DMS 273 (cell line): ENCODE measurements at regions not wholly inside any gene's neighbourhood (a gene's known extent, or its start where the extent isn't known, plus 50 kb on each side); places are given as distances from the start of the nearest gene placed in this dataset.

Source experiments
- DNase-seq: peaks from one replicate; lab custom pipeline; 2025; ENCODE audit not compliant: unreplicated experiment; lab: John Stamatoyannopoulos, UW

- DNase-seq: no peak
Measured at GRCh38 chr13:105436943-105437342, 1098.5 kb downstream of the EFNB2 start.

- DNase-seq: no peak
Measured at GRCh38 chr13:105432438-105432837, 1103.0 kb downstream of the EFNB2 start.

DNA sequence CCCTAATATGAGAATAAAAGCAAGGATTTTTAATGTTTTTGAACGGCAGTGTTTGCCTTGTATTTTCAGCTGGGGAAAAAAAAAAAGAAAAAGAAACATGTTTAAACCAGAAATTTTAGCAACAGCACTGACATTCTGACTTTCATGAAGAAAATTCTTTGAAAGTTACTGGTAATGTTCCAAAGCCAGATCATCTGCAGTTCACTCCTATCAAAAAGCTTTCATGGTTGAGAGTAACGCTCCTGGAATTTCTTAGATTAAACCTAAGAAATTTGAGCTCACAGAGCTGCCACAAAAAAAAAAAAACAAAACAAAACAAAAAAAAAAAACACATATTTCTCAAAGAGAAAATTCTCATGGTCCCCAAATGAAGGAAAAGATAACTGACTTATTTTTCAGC is 1106.7 kb downstream of the EFNB2 start:
- DNase-seq: no peak

GRCh38 chr13:105426441-105426840 is 1109.0 kb downstream of the EFNB2 start:
- DNase-seq: no peak

GRCh38 chr13:105414639-105415038 is 1120.8 kb downstream of the EFNB2 start:
- no peak for DNase-seq

DNA sequence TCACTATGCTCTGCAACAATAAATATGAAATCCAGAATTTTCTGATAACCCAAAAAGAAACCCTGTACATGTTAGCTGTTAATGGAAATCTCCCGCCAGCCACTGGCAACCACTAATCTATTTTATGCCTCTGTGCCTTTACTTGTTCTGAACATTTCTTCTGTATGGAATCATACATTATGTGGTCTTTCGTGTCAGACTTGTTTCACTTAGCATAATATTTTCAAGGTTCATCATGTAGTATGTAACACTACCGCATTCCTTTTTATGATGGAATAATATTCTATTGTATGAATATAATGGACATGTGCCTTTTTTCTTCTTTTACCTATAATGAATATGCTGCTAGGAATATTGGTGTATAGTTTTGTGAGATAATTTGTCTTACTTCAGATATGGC is 1123.3 kb downstream of the EFNB2 start:
- no peak for DNase-seq

DNA sequence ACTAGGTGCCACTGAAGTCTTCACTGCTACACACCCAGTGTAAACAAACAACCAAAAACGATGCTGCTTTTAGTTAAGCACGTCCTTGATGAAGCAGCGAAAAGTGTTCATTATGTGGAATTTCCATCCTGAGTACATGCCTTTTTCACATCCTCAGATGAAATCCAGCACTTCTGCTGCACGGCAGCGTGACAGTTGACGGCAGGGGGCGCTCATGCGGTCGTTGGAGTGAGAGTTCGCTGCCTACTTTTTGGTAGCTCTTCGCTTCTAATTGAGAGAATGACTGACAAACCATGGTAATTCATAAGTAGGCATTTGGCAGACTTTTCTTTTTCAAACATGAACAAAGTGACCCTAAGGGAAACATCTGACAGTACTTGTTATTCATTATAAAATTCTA is 1124.9 kb downstream of the EFNB2 start:
- DNase-seq: peak; percentile 40

GRCh38 chr13:105406551-105406950 is 1128.9 kb downstream of the EFNB2 start:
- no peak for DNase-seq

DNA sequence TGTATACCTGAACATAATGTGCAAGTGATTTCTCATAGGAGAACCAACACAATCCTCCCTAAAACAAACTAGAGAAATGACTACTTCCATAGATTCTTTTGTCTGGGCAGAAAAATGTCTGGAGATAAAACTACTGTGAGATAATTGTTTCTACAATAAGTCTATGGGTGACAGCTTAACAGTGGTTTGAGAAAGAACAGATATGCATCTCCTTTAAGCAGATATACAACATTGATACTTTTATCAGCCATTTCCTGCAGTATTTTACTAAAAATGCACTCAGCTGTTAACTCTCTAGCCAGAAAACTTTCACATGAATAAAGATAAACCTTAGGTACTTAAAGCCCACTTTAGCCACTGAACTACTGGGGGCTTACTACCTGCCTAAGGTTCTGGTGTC is 1132.4 kb downstream of the EFNB2 start:
- DNase-seq: no peak

DNA sequence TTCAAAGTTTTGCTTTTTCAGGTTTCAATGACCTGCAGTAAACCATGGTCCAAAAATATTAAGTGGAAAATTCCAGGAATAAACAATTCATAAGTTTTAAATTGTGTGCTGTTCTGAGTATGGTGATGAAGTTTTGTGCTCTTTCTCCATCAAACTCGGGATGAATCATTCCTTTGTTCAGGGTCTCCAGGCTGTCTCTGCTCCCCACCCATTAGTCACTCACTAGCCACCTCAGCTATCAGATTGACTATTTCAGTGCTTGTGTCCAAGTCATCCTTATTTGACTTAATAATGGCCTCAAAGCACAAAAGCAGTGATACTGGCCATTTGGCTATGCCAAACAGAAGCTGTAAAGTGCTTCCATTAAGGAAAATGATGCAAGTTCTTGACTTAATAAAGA is 1140.4 kb downstream of the EFNB2 start:
- DNase-seq: no peak

DNA sequence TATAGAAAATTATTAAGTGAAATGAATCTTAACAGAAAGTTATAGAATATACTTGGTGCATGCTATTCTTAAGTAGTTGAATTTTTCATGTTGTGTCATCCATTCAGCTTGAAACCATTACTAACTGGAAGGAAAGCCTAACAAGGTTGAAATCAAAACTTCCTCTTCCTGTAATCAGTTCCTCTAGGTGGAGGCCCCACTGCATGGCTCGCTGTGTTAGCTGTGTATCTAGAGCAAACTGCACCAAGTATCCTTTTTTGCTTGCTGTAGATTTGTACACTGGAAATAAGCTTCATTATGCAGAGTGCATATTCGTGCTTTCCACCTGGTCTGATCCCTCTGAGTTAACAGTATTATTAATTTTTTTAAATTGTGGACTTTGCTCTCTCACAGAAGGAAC is 1146.1 kb downstream of the EFNB2 start:
- no peak for DNase-seq

DNA sequence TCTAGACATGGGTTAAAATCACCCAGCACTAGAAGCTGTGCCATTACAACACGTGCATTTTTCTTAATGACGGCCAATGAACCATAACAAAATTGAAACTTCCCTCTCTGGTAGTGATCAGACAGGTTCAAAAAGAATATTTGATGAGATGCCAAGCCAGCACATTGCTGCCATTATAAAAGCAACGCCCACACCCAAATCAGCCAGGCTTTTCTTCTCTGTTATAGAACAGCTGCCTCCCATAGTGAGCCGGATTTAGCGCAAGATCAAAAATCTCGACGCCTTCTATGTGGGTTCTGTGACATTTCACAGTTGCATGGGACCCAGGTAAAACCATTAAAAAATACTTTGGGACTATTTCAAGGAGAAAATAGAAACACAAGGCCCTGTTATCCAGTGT is 1158.0 kb downstream of the EFNB2 start:
- DNase-seq: no peak

GRCh38 chr13:105370011-105370650 is 1165.3 kb downstream of the EFNB2 start:
- DNase-seq: no peak

DNA sequence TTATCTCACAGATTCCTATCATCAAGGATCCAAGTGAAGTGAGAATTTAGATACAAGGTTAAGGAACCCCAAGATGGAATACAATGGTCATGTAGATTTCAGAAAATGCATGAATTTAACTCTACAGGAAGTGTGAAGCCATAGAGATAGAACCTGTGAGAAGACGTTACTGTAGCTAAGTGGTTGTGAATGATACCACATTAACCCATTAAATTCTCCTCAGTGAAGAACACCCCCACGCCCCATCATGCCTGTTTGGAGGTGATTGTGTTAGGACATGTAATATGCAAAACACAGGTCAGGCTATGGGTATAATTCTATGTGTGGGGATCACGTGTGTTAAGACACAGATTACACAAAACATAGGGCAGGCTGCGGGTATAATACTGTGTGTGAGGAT is 1166.7 kb downstream of the EFNB2 start:
- no peak for DNase-seq

DNA sequence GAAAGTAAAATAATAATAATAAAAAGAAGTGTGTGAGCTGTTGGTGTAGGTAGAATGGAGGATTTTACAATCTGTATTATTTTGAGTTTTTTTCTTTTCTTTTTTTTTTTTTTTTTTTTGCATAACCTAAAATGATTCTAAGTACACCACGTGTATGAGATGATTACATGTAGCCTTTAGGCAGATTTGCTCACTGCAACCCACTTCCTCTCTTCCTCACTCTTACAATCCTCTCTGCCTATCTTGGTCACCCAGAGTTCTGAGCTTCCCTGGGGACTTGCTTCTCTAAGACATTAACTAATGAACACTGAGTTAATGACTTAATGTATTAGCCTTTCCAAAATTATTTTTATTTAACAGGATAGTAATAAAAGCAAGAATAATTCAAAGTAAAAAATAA is 1169.6 kb downstream of the EFNB2 start:
- no peak for DNase-seq

DNA sequence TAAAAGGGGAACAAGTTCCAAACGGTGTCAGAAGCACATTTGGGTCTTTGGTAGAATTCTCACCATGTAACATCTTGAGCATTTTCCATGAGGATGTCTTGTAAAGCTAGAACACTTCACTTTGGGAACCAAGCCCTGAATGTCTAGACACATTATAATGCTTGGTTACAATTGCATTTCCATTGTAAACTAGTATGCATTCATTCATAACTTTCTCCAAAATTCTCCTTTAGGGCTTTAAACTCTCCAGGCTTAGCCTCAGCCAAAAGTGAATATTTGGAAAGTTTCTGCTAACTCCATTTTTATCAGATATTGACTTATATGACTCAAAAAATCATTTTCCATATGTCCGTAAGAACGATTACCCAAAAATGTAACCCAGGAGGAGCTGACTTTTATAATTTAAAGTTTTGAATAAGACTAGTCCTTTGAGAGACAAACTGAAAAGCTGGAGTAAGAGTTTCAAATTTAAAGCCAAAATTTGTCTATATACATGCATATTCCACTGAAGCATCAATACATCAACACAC is 1170.4 kb downstream of the EFNB2 start:
- DNase-seq: no peak

DNA sequence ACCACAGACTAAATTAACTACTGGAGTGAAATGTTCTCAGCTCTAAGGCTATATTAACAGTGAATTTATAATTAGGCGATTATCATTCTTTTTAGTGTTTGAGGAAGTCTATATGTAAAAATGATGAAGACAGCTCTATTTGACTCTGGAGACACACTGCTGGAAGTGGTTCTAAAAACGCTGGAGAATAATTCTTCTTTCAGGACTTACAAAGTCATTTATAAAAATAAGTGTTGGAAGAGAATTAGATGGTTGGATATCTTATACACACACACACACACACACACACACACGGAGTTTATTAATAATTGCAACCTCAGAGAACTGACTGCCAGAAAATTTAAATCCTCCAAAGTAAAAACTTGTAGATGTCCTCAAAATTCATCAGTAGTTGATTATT is 1171.3 kb downstream of the EFNB2 start:
- no peak for DNase-seq

- DNase-seq: peak; percentile 25
Measured at GRCh38 chr13:105363261-105364190, 1171.9 kb downstream of the EFNB2 start.

DNA sequence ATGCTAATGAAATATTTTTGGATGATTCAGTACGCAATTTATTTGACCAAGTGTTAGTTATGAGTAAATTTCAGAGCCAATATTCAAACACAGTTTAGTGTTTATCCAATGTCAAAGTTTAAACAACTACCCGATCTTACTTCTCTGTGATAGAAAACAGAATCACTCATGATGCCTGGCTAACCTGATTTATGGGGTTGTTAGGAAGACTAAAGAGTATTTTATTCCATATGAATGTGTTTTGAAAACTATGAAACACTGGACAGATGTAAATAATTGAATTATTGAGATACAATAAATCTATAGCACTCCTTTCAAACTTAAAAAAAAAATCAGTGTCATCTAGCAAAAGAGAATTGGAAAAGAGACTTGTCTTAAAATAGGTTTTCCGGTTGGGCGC is 1181.8 kb downstream of the EFNB2 start:
- DNase-seq: no peak

- no peak for DNase-seq
Measured at GRCh38 chr13:105349082-105349723, 1186.3 kb downstream of the EFNB2 start.

GRCh38 chr13:105346141-105346775 is 1189.2 kb downstream of the EFNB2 start:
- DNase-seq: no peak
